IMR-90 (cell line): ENCODE measurements at regions not wholly inside any gene's neighbourhood (a gene's known extent, or its start where the extent isn't known, plus 50 kb on each side); places are given as distances from the start of the nearest gene placed in this dataset.

Experiments
- ATAC-seq: fragments of 200-7000 bp; cut with Tn5 transposase; 2 replicates; pipeline ENCODE4 v1.9.1; 2020; ENCODE audit warnings: low read depth, mild to moderate bottlenecking, moderate library complexity
- BruUV-seq: library from RNA; stranded (reverse); fragments of 400-500 nt; replicated peaks from 2 replicates; lab custom pipeline; 2021; lab: Mats Ljungman, UMichigan
- CTCF ChIA-PET: fragments of 300-600 bp; formaldehyde crosslinking; extraction: SDS; loops from one replicate; lab custom pipeline; 2021; ENCODE audit warnings: antibody characterized with exemption; lab: Yijun Ruan, JAX
- POLR2A ChIA-PET: fragments of 300-600 bp; sonication (Branson Sonifier 250); formaldehyde crosslinking; loops from one replicate; lab custom pipeline; 2022; ENCODE audit warnings: antibody characterized with exemption; ENCODE audit not compliant: unreplicated experiment; lab: Charles Lee
- DNase-seq: peaks from one replicate; pipeline ENCODE4 v3.0.0; 2013
- H2AFZ ChIP-seq: replicated peaks from 2 replicates; pipeline ENCODE3; 2013; ENCODE audit warnings: low read length, mild to moderate bottlenecking; ENCODE audit not compliant: poor library complexity
- H2AK5ac ChIP-seq: 2 replicates; pipeline ENCODE4 v1.6.1; 2013; ENCODE audit warnings: low read depth, low read length, inconsistent platforms
- H2AK9ac ChIP-seq: replicated peaks from 2 replicates; pipeline ENCODE3; 2013; ENCODE audit warnings: mild to moderate bottlenecking, low read depth, low read length, moderate library complexity; ENCODE audit not compliant: poor library complexity
- H2BK120ac ChIP-seq: 2 replicates; pipeline ENCODE4 v1.6.1; 2013; ENCODE audit warnings: low read depth, low read length, inconsistent platforms
- H2BK15ac ChIP-seq: 3 replicates; pipeline ENCODE4 v1.6.1; 2013; ENCODE audit warnings: low read depth, low read length, inconsistent platforms
- H2BK20ac ChIP-seq: 2 replicates; pipeline ENCODE4 v1.6.1; 2013; ENCODE audit warnings: low read depth, mild to moderate bottlenecking, inconsistent platforms, low read length, moderate library complexity
- H2BK5ac ChIP-seq: 2 replicates; pipeline ENCODE4 v1.6.1; 2013; ENCODE audit warnings: mild to moderate bottlenecking, low read depth, low read length, inconsistent platforms; ENCODE audit not compliant: poor library complexity, severe bottlenecking
- H3K14ac ChIP-seq: replicated peaks from 2 replicates; pipeline ENCODE4 v1.6.1; 2013; ENCODE audit warnings: low read depth, low read length, inconsistent platforms
- H3K18ac ChIP-seq: 2 replicates; pipeline ENCODE4 v1.6.1; 2013; ENCODE audit warnings: low read depth, low read length, control low read depth
- H3K23ac ChIP-seq: 2 replicates; pipeline ENCODE4 v1.6.1; 2013; ENCODE audit warnings: low read depth, low read length, inconsistent platforms
- H3K27ac ChIP-seq: 2 replicates; pipeline ENCODE4 v1.5.1; 2013; ENCODE audit warnings: mild to moderate bottlenecking, control low read depth, low read length; ENCODE audit not compliant: insufficient read depth
- H3K27me3 ChIP-seq: 2 replicates; pipeline ENCODE4 v1.6.1; 2013; ENCODE audit warnings: low read length; ENCODE audit not compliant: control insufficient read depth, insufficient read depth
- H3K36me3 ChIP-seq: 2 replicates; pipeline ENCODE4 v1.6.1; 2013; ENCODE audit warnings: low read length, mixed read lengths; ENCODE audit not compliant: control insufficient read depth, insufficient read depth
- H3K4ac ChIP-seq: 2 replicates; pipeline ENCODE4 v1.6.1; 2013; ENCODE audit warnings: low read depth, low read length, inconsistent platforms
- H3K4me1 ChIP-seq: 2 replicates; pipeline ENCODE4 v1.6.1; 2013; ENCODE audit warnings: low read length, mixed read lengths; ENCODE audit not compliant: control insufficient read depth, insufficient read depth
- H3K4me2 ChIP-seq: 2 replicates; pipeline ENCODE4 v1.6.1; 2013; ENCODE audit warnings: low read depth, mild to moderate bottlenecking, control low read depth, low read length, moderate library complexity
- H3K4me3 ChIP-seq: 2 replicates; pipeline ENCODE4 v1.5.1; 2013; ENCODE audit warnings: low read depth, mild to moderate bottlenecking, control low read depth, low read length, moderate library complexity; ENCODE audit not compliant: insufficient read depth
- H3K56ac ChIP-seq: 2 replicates; pipeline ENCODE4 v1.6.1; 2013; ENCODE audit warnings: low read length, inconsistent platforms; ENCODE audit not compliant: insufficient read depth; ENCODE audit errors: extremely low read depth
- H3K79me1 ChIP-seq, 2 experiments: 2 replicates each; pipeline ENCODE4 v1.6.1; 2013; ENCODE audit warnings: low read length in 2 of 2, inconsistent platforms in 1 of 2, low read depth in 1 of 2
- H3K9ac ChIP-seq: 2 replicates; pipeline ENCODE4 v1.6.1; 2013; ENCODE audit warnings: low read depth, low read length, control low read depth
- H3K9me1 ChIP-seq: 2 replicates; pipeline ENCODE4 v1.6.1; 2013; ENCODE audit warnings: low read length, inconsistent platforms; ENCODE audit not compliant: insufficient read depth
- H3K9me3 ChIP-seq: 2 replicates; pipeline ENCODE4 v1.6.1; 2013; ENCODE audit warnings: low read length; ENCODE audit not compliant: control insufficient read depth, insufficient read depth
- H4K20me1 ChIP-seq: 2 replicates; pipeline ENCODE4 v1.6.1; 2013; ENCODE audit warnings: low read length, inconsistent platforms; ENCODE audit not compliant: insufficient read depth
- H4K5ac ChIP-seq: 2 replicates; pipeline ENCODE4 v1.6.1; 2013; ENCODE audit warnings: mild to moderate bottlenecking, low read depth, low read length, control low read depth
- H4K8ac ChIP-seq, 2 experiments: 2 replicates each; pipeline ENCODE4 v1.6.1; 2013; ENCODE audit warnings: low read depth in 2 of 2, low read length in 2 of 2, control low read depth in 1 of 2, inconsistent platforms in 1 of 2
- H4K91ac ChIP-seq: 2 replicates; pipeline ENCODE4 v1.6.1; 2013; ENCODE audit warnings: low read depth, low read length, inconsistent platforms; ENCODE audit not compliant: insufficient read depth
- BHLHE40 ChIP-seq: fragments of 150-350 bp; IDR thresholded peaks from 2 replicates; pipeline ENCODE4 v1.6.1; 2016; ENCODE audit warnings: mild to moderate bottlenecking, low read depth, low read length
- FOS ChIP-seq: fragments of 150-350 bp; IDR thresholded peaks from 2 replicates; pipeline ENCODE4 v1.6.1; 2016; ENCODE audit warnings: low read depth, low read length
- MXI1 ChIP-seq: IDR thresholded peaks from 2 replicates; pipeline ENCODE4 v1.6.1; 2012; ENCODE audit warnings: low read depth, mild to moderate bottlenecking, low read length, moderate library complexity, borderline replicate concordance
- NFE2L2 ChIP-seq: fragments of 150-350 bp; IDR thresholded peaks from 2 replicates; pipeline ENCODE4 v1.6.1; 2016; ENCODE audit warnings: low read depth, mild to moderate bottlenecking, low read length
- POLR2A ChIP-seq: IDR thresholded peaks from 2 replicates; pipeline ENCODE4 v1.6.1; 2012; ENCODE audit warnings: mild to moderate bottlenecking, low read depth, low read length
- RAD21 ChIP-seq: IDR thresholded peaks from 2 replicates; pipeline ENCODE4 v1.6.1; 2012; ENCODE audit warnings: low read length, improper control_type of control experiment
- RCOR1 ChIP-seq: IDR thresholded peaks from 2 replicates; pipeline ENCODE4 v1.6.1; 2012; ENCODE audit warnings: mild to moderate bottlenecking, low read length, improper control_type of control experiment; ENCODE audit not compliant: insufficient replicate concordance
- RFX5 ChIP-seq: IDR thresholded peaks from 2 replicates; pipeline ENCODE4 v1.8.0; 2012; ENCODE audit warnings: low read depth, mild to moderate bottlenecking, low read length, moderate library complexity
- SMC3 ChIP-seq: fragments of 150-350 bp; IDR thresholded peaks from 2 replicates; pipeline ENCODE4 v1.6.1; 2016; ENCODE audit warnings: low read depth, mild to moderate bottlenecking, antibody characterized with exemption, low read length, moderate library complexity
- WGBS, 2 experiments: methylation state at CpG; one replicate each; pipeline versions ENCODE4 v1.1.5 to v1.1.7; 2013; ENCODE audit warnings: missing lambda C conversion rate in 2 of 2; ENCODE audit not compliant: insufficient read length in 1 of 2; ENCODE audit errors: extremely low coverage in 2 of 2; 5-methylcytosine and 5-hydroxymethylcytosine counted together
- dilution Hi-C: fragments of 300-500 bp; cut with HindIII; formaldehyde crosslinking; loops from one replicate; pipeline ENCODE4 v1.14.3; 2018; ENCODE audit warnings: low sequenced_read_pairs; ENCODE audit not compliant: unreplicated experiment
- in situ Hi-C: fragments of 300-500 bp; cut with MboI; formaldehyde crosslinking; loops from 3 replicates; pipeline ENCODE4 v1.14.3; 2019; ENCODE audit warnings: low sequenced_read_pairs, inconsistent platforms, mixed read lengths
- intact Hi-C: fragments of 100-400 bp; cut with micrococcal nuclease; formaldehyde crosslinking; loops from 2 replicates; pipeline ENCODE4 v1.10.0; 2022
- TF ChIP-seq, protein P1 (sequence below): fragments of 150-350 bp; IDR thresholded peaks from 2 replicates; pipeline ENCODE4 v1.6.1; 2016; ENCODE audit warnings: low read depth, mild to moderate bottlenecking, low read length, moderate library complexity, borderline replicate concordance

DNA sequence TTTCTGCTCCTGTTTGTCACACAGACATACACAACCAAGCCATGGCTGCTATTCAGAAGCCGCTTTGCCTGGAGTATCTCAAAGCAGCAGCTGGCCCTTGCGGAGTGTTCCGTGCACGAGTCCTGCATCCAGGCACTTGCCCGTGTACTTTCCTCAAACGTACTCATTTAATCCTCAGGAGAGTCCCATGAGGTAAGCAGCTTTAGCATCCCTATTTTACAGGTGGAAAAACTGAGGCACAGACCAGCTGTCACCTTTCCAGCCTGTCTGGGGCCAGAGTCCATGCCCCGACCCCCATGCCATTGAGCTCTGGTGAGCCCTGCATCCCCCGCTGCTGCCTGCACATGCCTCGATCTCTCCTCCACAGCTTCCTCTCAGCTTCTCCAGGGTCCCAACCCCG lies 130.0 kb downstream of the ERMARD start:
- H3K9ac ChIP-seq: no peak overlapping the region

More for the DNA sequence above, 130.0 kb downstream of the ERMARD start:
- no peak overlapping the region for H3K23ac ChIP-seq
- no peaks in the 10 kb centered on the region for H4K20me1 ChIP-seq
- no peak overlapping the region for H4K5ac ChIP-seq
- no peak overlapping the region for H2BK20ac ChIP-seq
- H3K4me2 ChIP-seq: no peak overlapping the region
- no peak for DNase-seq
- H3K27ac ChIP-seq: no peak overlapping the region
- H2BK120ac ChIP-seq: no peak overlapping the region
- H3K9me1 ChIP-seq: no peaks in the 10 kb centered on the region
- no peaks in the 10 kb centered on the region for H3K79me1 ChIP-seq
- no peaks in the 10 kb centered on the region for H3K27me3 ChIP-seq
- dilution Hi-C loops (no loop called here), in situ Hi-C loops (no loop called here), intact Hi-C loops (no loop called here)
- no peak overlapping the region for H3K4ac ChIP-seq
- ChIA-PET POLR2A (no interaction called here), CTCF (interaction anchor here (0.6 kb wide), 1 partner anchor 435 kb away, joined by 9 read pairs; no protein-coding TSS in a partner anchor)
- no peak overlapping the region for H2BK15ac ChIP-seq
- H2AK5ac ChIP-seq: no peak overlapping the region
- no peak for TF ChIP-seq BHLHE40
- no peak for TF ChIP-seq MXI1
- TF ChIP-seq POLR2A: no peak
- no peak for TF ChIP-seq NFE2L2
- TF ChIP-seq, protein P1, sequence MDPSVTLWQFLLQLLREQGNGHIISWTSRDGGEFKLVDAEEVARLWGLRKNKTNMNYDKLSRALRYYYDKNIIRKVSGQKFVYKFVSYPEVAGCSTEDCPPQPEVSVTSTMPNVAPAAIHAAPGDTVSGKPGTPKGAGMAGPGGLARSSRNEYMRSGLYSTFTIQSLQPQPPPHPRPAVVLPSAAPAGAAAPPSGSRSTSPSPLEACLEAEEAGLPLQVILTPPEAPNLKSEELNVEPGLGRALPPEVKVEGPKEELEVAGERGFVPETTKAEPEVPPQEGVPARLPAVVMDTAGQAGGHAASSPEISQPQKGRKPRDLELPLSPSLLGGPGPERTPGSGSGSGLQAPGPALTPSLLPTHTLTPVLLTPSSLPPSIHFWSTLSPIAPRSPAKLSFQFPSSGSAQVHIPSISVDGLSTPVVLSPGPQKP: no peak
- TF ChIP-seq RAD21: no peak
- TF ChIP-seq RFX5: no peak
- TF ChIP-seq FOS: no peak
- TF ChIP-seq RCOR1: no peak
- no peak for TF ChIP-seq SMC3
- H4K8ac ChIP-seq: no peak overlapping the region
- H3K36me3 ChIP-seq: no peaks in the 10 kb centered on the region
- H2AK9ac ChIP-seq: no peak overlapping the region
- no peak overlapping the region for H2BK5ac ChIP-seq
- H3K4me3 ChIP-seq: no peak overlapping the region
- no peak overlapping the region for H2AFZ ChIP-seq
- no peak overlapping the region for H3K18ac ChIP-seq
- no peak overlapping the region for H4K91ac ChIP-seq
- BruUV-seq: no TSS peak
- no peak overlapping the region for H3K56ac ChIP-seq
- ATAC-seq: no peak
- 80% methylated on average over 4 of the region's 10 CpGs; no CpG with 5 or more reads in 1 of the 2 experiments for WGBS, 2 experiments
- no peak overlapping the region for H3K14ac ChIP-seq
- peaks cover 26% of the 10 kb centered on the region for H3K9me3 ChIP-seq
- H3K4me1 ChIP-seq: no peaks in the 10 kb centered on the region
